ENCODE measurements at regions not wholly inside any gene's neighbourhood (a gene's known extent, or its start where the extent isn't known, plus 50 kb on each side); places are given as distances from the start of the nearest gene placed in this dataset.

GRCh38 chr14:85444635-85445034, 85.3 kb upstream of the FLRT2 start:
- Mint-ChIP-seq H3K36me3 (no peaks in the 10 kb centered on the region), H3K4me3 (no peak overlapping the region), H3K4me1 (no peaks in the 10 kb centered on the region), H3K27me3 (ENCODE audit: low read depth) (no peaks in the 10 kb centered on the region), H3K27ac (no peak overlapping the region), H3K9me3 (peaks cover 10% of the 10 kb centered on the region; the same call in 1 of the 2 replicates)
- DNase-seq (ENCODE audit: low spot score) (no peak), ATAC-seq (no peak)
- ChIA-PET CTCF (no interaction called here), POLR2A (no interaction called here)
- TF ChIP-seq ZNF281 (CRISPR knock-in tag; IDR thresholded peaks at IDR 0.05) (no peak), SP1 (CRISPR knock-in tag; conservative IDR thresholded peaks at IDR 0.05) (no peak), JAZF1 (CRISPR knock-in tag; IDR thresholded peaks at IDR 0.05) (no peak), CBFB (CRISPR knock-in tag; IDR thresholded peaks at IDR 0.05; ENCODE audit: low read depth) (no peak), NR1H2 (CRISPR knock-in tag; IDR thresholded peaks at IDR 0.05) (no peak), SMAD3 (CRISPR knock-in tag; IDR thresholded peaks at IDR 0.05; ENCODE audit: borderline replicate concordance) (no peak), PRDM15 (CRISPR knock-in tag; IDR thresholded peaks at IDR 0.05) (no peak), KAT7 (CRISPR knock-in tag; IDR thresholded peaks at IDR 0.05; ENCODE audit: borderline replicate concordance) (no peak), GRHL2 (CRISPR knock-in tag; IDR thresholded peaks at IDR 0.05; ENCODE audit: insufficient replicate concordance, severe bottlenecking) (no peak), ZNF532 (CRISPR knock-in tag; IDR thresholded peaks at IDR 0.05; ENCODE audit: borderline replicate concordance) (no peak)

- H3K27ac Mint-ChIP-seq, result no peak overlapping the region
- H3K9me3 Mint-ChIP-seq, result peaks cover 8% of the 10 kb centered on the region
- POLR2A ChIA-PET, result no interaction called here
- ATAC-seq, result no peak
- DNase-seq (ENCODE audit: low spot score), result no peak
- CTCF ChIA-PET, result no interaction called here
- no peak overlapping the region for H3K4me3 Mint-ChIP-seq
- no peaks in the 10 kb centered on the region for H3K27me3 Mint-ChIP-seq (ENCODE audit: low read depth)
- no peaks in the 10 kb centered on the region for H3K36me3 Mint-ChIP-seq
- H3K4me1 Mint-ChIP-seq, result no peaks in the 10 kb centered on the region
- no peak for TF ChIP-seq ZMAT4 (CRISPR knock-in tag; IDR thresholded peaks at IDR 0.05)
- no peak for TF ChIP-seq TCF7 (CRISPR knock-in tag; IDR thresholded peaks at IDR 0.05; ENCODE audit: low read depth)
- no peak for TF ChIP-seq ZNF219 (CRISPR knock-in tag; IDR thresholded peaks at IDR 0.05; ENCODE audit: borderline replicate concordance)
- no peak for TF ChIP-seq CREB1 (CRISPR knock-in tag; IDR thresholded peaks at IDR 0.05)
- no peak for TF ChIP-seq RELA (CRISPR knock-in tag; IDR thresholded peaks at IDR 0.05; ENCODE audit: borderline replicate concordance)
- no peak for TF ChIP-seq ZBTB21 (CRISPR knock-in tag; IDR thresholded peaks at IDR 0.05; ENCODE audit: borderline replicate concordance)
- TF ChIP-seq E2F1 (CRISPR knock-in tag; IDR thresholded peaks at IDR 0.05), result no peak
- TF ChIP-seq MLX (CRISPR knock-in tag; IDR thresholded peaks at IDR 0.05), result no peak
- TF ChIP-seq ESRRA (CRISPR knock-in tag; IDR thresholded peaks at IDR 0.05; ENCODE audit: borderline replicate concordance), result no peak
- TF ChIP-seq ZNF423 (CRISPR knock-in tag; IDR thresholded peaks at IDR 0.05), result no peak
- TF ChIP-seq ZNF396 (CRISPR knock-in tag; IDR thresholded peaks at IDR 0.05; ENCODE audit: borderline replicate concordance), result no peak
- TF ChIP-seq CREM (CRISPR knock-in tag; IDR thresholded peaks at IDR 0.05), result no peak
Observed at GRCh38 chr14:85445151-85445795, 84.7 kb upstream of the FLRT2 start.

All from WTC11 (cell line).